Stomach (tissue), 4 donors: ENCODE measurements at regions not wholly inside any gene's neighbourhood (a gene's known extent, or its start where the extent isn't known, plus 50 kb on each side); places are given as distances from the start of the nearest gene placed in this dataset.

ENCODE experiments used
- POLR2A ChIP-seq, 4 donors: fragments of 450-650 bp; IDR thresholded peaks; one replicate each; pipeline ENCODE4 v1.6.1; 2016; ENCODE audit warnings: antibody characterized with exemption in 4 of 4, control low read depth in 2 of 4, mild to moderate bottlenecking in 1 of 4, moderate library complexity in 1 of 4
- POLR2AphosphoS5 ChIP-seq, 3 donors: sonication (generic); formaldehyde crosslinking; IDR thresholded peaks; one replicate each; pipeline ENCODE4 v1.6.1; 2016; ENCODE audit warnings: antibody characterized with exemption in 3 of 3
- TF ChIP-seq, protein P1 (sequence below), 7 experiments: fragments of 450-650 bp in 4 of 7; fragments of 200-600 bp in 3 of 7; sonication (generic) in 3 of 7; IDR thresholded peaks; one replicate each; pipeline ENCODE4 v1.5.1; 2016 to 2019; ENCODE audit warnings: antibody characterized with exemption in 7 of 7, control low read depth in 2 of 7, mild to moderate bottlenecking in 1 of 7

- TF ChIP-seq, protein P1, sequence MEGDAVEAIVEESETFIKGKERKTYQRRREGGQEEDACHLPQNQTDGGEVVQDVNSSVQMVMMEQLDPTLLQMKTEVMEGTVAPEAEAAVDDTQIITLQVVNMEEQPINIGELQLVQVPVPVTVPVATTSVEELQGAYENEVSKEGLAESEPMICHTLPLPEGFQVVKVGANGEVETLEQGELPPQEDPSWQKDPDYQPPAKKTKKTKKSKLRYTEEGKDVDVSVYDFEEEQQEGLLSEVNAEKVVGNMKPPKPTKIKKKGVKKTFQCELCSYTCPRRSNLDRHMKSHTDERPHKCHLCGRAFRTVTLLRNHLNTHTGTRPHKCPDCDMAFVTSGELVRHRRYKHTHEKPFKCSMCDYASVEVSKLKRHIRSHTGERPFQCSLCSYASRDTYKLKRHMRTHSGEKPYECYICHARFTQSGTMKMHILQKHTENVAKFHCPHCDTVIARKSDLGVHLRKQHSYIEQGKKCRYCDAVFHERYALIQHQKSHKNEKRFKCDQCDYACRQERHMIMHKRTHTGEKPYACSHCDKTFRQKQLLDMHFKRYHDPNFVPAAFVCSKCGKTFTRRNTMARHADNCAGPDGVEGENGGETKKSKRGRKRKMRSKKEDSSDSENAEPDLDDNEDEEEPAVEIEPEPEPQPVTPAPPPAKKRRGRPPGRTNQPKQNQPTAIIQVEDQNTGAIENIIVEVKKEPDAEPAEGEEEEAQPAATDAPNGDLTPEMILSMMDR (IDR thresholded peaks at IDR 0.05) = no peak
- no peak for TF ChIP-seq POLR2AphosphoS5 (IDR thresholded peaks at IDR 0.05)
- TF ChIP-seq POLR2A (IDR thresholded peaks at IDR 0.05) = no peak
Measured at GRCh38 chr16:7021653-7022275, 310.9 kb upstream of the RBFOX1 start.
